ENCODE measurements at regions not wholly inside any gene's neighbourhood (a gene's known extent, or its start where the extent isn't known, plus 50 kb on each side); places are given as distances from the start of the nearest gene placed in this dataset.
"Not testable (repeated sequence)": the region's sequence is repeated elsewhere in the genome, so short reads cannot be mapped to it uniquely, and the experiment has no call there.

DNA sequence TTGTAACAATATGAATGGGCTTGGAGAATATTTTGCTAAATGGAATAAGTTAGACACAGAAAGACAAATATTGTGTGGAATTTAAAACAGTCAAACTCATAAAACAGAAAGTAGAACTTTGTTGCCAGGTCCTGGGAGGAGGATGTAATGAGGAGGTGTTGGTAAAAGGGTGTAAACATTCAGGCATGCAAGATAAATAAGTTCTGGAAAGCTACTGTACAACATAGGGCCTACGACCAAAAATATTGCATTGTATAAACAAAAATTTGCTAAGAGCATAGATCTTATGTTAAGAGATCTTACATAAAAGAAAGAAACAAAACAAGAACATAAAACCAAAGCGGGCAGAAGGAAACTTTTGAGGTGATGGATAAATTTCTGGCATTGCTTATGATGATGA, 1907.8 kb upstream of the PCDH20 start:
- DNase-seq = no peak

DNA sequence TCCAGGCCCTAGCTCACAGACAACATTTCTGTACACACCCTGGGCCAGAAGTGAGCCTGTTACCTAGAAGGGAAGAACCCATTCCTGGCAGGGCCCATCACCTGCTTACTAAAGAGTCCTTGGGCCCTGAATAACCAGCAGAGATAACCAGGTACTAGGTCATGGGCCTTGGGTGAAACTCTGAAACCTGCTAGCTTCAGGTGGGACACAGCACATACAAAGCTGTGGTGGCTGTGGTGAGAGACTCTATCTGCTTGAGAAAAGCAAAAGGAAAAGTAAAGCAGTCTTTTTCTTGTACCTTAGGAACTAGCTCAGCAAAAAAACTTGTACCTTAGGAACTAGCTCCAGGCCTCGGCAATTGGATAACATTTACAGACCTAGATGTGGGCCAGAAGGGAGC, 1895.9 kb upstream of the PCDH20 start:
- DNase-seq = no peak

DNA sequence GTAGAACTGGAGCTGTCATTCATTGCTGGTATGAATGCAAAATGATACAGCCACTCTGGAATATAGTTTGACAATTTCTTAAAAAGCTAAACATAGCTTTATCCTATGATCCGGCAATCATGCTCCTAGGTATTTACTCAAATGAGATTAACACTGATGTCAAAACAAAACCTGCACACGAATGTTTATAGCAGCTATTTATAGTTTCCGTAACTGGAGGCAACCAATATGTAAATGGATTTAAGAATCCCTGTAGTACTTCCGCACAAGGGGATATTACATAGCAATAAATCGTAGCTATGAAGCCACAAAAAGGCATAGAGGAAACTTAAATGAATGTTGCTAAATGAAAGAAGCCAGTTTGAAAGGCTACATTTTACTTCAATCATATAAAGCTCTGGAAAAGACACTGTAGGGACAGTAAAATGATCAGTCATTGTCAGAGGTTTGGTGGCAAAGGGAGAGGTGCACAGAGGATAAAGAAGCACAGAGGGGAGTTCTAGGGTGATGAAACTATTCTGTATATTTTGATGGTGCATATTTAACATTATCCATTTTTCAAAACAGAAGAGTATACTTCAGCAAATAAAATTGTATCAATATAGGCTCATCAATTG, 1893.0 kb upstream of the PCDH20 start:
- no peak for DNase-seq

DNA sequence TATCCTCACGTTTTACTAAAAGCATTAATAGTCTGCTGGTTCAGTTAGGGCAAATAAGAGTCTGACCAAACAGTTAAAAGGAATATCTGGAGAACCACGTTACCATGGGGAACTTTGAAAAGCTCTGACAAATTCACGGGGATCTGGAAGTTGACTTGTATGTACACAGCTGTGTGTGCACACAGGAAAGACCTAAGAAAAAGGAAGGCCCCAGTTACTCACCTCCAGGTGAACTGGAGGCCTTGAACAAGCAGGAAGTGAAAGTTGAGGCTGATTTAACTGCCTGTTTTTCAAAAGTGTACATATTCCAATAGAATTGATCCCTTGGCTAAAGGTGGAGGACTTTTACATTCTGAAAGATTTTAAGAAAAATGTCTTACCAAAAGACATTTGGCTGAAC, 1891.6 kb upstream of the PCDH20 start:
- DNase-seq = no peak

DNA sequence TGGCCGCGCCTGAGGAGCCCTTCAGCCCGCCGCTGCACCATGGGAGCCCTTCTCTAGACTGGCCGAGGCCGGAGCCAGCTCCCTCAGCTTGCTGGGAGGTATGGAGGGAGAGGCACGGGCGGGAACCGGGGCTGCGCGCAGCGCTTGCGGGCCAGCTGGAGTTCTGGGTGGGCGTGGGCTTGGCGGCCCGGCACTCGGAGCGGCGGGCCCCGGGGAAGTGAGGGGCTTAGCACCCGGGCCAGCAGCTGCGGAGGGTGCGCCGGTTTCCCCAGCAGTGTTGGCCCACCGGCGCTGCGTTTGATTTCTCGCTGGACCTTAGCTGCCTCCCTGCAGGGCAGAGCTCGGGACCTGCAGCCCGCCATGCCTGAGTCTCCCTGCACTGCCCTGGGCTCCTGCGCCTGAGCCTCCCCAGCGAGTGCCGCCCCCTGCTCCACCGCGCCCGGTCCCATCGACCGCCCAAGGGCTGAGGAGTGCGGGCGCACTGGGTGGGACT, 1890.0 kb upstream of the PCDH20 start:
- no peak for DNase-seq

DNA sequence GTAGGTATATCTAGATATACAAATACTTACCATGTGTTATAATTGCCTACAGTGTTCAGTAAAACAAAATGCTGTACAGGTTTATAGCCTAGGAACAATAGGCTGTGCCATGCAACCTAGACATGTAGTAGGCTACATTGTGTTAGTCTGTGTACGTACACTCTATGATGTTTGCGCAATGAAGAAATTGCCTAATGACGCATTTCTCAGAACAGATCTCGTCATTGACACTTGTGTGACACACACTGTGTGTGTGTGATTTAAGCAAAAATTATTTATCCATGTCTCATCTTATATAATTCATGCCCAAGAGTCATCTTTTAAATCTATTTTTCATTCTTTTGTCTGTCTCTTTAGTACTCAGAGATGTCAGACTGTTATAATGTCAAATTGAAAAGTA, 1888.8 kb upstream of the PCDH20 start:
- no peak for DNase-seq

DNA sequence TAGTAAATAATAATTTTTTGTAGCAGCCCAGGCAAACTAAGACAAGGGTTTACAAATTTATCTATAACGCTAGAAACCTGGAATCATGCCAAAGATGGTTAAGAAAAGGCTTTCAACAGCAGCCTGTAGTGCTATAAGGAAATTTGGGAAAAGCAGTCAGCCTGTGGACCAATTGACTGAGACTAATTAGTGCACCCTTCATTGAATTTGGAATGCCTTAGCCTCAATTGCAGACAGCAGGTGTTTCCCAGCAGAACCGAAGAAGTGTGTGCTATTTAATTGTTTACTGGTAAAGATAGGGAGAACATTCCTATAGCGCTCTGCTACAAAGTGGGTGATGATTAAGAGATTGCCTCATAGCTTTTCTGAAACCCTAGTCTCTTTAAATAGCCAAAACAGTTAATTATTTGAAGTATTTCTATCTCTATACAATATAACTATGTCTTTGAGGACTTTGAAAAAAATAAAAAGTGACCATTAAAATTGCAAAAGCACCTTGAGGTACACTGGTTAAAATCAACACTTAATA, 1884.3 kb upstream of the PCDH20 start:
- DNase-seq = no peak

DNA sequence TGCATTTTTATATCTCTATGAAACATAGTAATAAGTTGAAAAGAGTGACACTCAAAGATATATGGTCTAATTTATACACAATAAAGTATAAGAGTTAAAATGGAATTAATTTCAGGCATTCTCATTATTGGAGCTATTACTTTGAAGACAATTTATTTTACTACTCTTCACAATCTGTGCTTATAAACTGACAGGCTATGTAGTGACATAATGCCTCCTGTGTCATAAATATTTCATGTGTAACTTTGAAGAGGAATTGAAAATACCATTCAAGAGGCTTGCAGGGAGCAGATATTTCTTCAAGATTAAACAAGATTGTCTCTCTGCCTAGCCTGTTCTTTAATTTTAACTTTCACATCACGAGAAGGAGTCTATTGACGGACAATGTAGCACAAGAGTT, 1881.5 kb upstream of the PCDH20 start:
- no peak for DNase-seq

DNA sequence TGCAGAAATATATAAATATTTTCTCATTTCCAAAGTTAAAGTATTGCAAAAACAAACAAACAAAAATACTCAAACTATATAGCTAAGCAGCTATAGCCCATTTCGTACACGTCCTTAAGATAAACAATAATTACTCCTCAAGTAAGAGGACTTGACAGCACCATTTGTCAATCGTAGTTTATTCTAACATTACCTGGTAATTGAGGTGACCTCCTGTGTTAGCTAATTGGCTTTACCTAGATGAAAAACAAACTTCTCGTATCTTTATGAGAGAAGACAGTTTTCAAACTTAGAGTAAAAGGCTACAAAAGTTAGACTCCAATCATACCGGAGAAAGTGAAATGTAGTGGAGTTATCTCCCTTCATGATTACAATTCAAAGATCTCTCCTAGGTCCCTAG, 1876.1 kb upstream of the PCDH20 start:
- DNase-seq = no peak

DNA sequence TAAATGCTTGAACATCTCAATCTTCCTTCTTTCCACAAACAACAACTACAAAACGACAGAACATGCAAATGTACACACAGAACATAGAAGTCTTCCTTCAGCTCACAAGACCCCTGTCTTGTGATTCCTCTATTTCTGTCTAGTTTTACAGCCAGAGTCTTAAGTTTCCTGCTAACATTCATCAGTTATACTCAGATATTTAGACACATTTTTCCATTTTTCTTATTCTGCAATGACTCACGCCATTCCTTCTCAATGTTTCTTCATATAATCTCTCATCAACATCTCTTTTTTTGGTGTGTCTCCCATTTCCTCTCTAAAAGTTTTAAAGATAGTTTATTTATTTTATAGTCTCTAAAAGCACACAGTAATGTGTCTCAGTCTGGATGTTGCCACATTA, 1872.9 kb upstream of the PCDH20 start:
- DNase-seq = no peak

DNA sequence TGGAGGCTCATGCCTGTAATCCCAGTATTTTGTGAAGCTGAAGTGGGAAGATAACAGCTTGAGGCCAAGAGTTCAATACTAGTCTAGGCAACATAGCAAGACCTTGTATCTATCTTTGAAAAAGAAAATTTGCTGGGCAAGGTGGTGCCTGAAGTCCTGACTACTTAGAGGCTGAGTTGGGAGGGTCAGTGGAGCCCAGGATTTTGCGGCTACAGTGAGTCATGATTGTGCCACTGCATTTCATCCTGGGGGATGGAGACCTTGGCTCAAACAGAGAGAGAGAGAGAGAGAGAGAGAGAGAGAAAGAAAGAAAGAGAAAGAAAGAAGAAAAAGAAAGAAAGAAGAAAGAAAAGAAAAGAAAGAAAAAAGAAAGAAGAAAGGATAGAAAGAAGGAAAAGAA, 1872.3 kb upstream of the PCDH20 start:
- DNase-seq = no peak

DNA sequence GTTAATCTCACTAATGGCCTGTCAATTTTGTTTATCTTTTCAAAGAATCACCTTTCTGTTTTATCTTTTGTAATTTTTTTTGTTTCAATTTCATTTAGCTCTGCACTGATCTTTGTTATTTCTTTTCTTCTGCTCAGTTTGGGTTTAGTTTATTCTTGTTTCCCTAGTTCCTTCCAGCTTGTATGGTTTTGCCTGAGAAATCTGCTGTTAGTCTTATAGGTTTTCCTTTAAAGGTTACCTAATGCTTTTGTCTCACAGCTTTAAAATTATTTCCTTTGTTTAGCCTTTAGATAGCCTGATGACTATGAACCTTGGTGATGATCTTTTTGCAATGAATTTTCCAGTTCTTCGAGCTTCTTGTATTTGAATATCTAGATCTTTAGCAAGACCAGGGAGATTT, 1869.8 kb upstream of the PCDH20 start:
- no peak for DNase-seq

DNA sequence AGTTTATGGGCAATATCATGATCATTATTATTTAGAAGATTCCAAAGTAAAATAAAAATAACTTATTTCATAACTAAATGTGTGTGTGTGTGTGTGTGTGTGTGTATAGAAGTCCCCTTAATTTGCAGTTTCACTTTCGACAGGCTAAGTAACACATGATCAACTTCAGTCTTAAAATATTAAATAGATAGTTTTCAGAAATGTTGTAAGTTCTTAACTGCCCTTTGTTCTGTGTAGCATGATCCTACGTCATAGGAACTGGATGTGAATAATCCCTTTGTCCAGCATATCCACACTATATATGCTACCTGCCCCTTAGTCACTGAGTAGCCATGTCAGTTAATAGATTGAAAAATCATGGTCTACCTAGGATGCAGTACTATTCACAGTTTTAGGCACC, 1863.5 kb upstream of the PCDH20 start:
- no peak for DNase-seq

DNA sequence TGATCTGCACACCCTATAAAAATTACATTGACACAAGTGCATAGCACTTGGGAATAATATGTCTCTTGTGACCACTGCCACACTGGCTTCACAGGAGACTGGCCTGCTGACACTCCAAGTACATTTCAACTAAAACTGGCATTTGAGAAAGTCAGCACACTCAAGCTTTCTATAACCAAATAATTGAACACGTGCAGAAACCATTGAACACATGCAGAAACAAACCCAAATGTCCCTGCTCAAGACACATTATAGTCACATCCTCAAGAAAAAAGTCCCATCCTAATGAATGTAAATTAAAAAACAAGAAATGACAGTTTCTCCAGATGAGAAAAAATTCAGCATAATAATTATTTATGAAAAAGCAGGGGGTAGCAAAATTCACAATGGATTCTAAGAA, 1859.1 kb upstream of the PCDH20 start:
- DNase-seq = no peak

DNA sequence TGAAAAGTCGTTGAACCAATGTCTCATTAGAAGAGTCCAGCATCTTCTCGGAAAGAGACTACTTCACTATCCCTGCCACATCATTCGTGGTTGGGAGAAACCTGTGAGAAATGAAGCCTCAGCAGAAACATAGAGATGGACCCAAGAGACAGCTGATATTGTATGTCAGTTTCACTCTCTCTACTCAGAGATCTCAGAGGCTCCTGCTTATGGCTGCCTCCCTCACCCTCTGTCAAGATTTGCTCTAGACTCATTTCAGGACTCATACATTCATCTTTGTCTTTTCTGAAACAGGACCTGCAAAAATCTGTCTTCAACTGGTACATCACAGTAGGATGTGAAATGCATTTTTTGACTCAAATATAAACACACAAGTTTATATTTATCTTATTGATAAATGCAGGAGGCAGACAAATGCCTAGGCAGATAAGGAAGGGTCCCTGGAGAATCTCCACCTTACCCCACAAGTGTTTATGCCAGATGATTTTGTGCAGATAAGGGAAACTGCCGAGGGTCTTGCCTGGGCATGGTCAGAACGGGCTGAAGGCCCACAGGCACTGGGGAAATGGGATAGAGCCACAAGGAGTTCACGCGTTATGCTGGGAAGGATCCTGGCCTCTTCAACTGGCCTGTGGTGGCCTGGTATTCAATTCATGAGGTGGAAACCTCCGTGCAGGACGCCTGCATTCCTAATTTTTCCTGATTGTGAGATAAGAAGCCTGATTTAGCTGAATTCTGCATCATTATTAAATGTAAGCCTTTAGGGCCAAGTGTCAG, 1834.0 kb upstream of the PCDH20 start:
- no peak for DNase-seq

DNA sequence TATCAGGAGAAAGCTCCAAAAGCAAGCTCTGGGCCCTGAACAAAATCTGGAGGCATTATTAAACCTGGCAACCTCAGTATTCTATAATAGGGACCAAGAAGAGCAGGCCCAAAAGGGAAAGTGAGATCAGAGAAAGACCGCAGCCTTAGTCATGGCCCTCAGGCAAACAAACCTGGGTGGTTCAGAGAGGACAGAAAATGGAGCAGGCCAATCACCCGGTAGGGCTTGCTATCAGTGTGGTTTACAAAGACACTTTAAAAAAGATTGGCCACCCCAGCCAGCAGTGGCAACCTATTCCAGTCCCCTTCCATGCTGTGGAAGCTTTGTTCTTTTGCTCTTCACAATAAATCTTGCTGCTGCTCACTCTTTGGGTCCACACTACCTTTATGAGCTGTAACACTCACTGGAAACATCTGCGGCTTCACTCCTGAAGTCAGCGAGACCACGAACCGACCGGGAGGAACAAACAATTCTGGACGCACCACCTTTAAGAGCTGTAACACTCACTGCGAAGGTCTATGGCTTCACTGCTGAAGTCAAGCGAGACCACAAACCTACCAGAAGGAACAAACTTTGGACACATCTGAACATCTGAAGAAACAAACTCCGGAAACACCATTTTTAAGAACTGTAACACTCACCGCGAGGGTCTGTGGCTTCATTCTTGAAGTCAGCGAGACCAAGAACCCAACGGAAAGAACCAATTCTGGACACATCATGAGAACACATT, 1821.2 kb upstream of the PCDH20 start:
- DNase-seq = not testable (repeated sequence)

DNA sequence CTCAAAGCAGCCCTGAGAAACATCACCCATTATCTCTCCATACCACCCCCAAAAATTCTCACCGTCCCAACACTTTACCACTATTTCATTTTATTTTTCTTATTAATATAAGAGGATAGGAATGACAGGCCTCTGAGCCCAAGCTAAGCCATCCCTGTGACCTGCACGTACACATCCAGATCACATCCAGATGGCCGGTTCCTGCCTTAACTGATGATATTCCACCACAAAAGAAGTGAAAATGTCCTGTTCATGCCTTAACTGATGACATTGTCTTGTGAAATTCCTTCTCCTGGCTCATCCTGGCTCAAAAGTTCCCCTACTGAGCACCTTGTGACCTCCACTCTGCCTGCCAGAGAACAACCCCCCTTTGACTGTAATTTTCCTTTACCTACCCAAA, 1802.9 kb upstream of the PCDH20 start:
- not testable (repeated sequence) for DNase-seq

DNA sequence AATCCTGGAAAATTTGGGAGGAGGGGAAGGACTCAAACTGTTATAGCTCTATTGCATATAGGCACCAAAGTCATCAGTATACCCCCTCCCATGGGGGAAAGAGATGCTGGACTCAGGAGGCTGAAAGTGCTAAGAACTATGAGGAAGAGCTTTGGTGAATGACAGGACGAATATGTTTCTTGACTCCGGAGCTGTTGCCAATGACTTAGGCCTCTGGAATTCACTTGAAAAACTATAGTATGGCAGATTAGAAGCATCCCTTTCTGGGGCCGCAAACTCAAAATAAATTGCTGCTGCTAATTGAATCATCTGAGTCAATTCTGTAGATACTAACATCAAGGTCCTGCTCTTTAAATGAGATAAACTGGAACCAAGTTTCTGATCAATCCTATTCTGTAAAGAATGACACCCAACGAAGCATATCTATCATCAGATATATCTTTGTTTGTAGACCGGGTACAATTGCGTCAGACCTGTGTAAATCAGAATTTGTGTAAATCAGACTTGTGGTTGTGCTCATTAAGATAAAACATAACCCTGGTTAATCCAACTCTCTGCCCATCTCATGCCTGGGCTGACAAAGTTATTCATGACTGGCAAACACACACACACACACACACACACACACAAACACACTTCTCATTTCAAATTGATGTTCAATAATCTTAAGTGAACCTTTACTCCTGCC, 1793.8 kb upstream of the PCDH20 start:
- no peak for DNase-seq

DNA sequence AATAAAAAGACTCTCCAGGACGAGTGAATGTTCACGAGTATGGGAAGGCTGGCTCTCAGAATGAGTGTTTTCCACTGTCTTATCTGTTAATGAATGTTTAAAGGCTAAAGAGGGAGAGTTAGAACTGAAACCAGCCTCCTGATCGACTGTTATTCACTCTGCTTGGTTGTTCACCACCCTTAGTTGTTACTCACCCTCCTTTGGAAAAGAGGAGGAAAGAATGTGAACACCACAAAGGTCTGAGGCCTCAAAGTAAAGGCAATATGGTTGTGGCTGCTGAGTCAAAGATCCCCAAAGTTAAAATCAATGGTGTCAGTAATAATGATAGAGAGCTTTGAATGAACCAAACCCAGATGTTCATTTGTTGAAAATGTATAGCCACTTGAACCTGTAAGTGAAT, 1793.2 kb upstream of the PCDH20 start:
- no peak for DNase-seq

DNA sequence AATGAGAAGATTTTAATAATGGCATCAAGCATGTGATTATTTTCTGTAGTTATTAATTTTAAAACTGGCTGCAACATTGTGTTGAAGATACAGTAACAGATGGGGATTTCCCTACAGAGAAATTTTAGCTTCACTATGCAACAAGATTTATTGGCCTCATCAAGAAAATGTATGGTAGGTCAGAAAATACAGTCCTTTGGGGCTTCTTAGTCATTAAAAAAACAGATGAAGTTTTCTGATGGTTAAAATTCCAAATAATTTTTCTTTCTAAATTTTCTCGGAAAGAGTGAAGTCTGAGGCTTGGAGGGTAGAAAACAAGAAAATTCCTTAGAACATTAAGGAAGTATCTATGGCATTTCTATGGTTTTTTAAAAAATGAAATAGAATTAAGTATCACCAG, 1790.8 kb upstream of the PCDH20 start:
- no peak for DNase-seq

DNA sequence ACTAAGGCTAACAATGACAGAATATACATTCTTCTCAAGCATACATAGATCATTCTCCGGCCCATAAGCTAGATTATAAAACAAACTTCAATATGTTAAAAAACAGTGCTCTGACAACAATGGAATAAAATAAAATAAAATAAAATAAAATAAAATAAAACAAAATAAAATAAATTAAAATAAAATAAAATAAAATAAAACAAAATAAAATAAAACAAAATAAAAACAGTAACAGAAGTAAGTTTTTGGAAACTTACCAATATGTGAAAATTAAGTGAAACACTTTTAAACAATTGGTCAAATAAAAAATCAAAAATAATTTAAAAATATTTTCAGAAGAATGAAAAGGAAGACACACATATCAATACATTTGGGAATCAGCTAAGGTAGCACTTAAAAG, 1785.8 kb upstream of the PCDH20 start:
- DNase-seq = no peak

DNA sequence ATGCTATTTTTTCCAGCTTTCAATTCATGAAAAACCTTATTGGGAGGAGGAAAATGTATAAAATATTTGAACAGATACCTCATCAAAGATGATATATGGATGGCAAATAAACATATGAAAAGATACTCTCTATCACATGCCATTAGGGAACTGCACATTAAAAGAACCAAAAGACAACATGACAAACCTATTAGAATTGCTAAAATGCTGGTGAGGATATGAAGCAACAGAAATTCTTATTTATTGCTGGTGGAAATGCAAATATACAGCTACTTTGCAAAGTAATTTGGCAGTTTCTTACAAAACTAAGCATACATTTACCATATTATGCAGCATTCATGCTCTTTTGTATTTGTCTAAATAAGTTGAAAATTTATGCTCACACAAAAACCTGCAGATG, 1783.9 kb upstream of the PCDH20 start:
- no peak for DNase-seq

DNA sequence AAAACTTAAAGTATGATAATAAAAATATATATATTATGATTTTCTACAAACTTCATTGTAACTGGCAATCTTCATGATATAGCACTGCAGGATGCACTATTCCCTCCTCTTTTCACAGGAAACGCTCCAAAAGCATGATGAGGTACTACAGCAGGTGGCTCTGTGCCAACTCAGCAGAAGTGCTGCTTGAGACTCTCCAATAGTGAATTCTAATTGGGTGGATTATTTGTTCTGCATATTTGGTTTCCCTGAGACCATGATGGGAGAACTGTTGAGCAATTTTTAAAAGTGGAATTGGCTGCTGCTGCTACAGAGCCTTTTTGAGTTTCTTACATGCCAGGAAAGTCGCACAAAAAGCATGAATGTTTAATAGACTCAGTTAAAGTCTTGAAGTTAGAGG, 1782.4 kb upstream of the PCDH20 start:
- DNase-seq = no peak

All from NCI-H1694 (cell line).